Ovary (tissue), 7 donors: ENCODE measurements at regions not wholly inside any gene's neighbourhood (a gene's known extent, or its start where the extent isn't known, plus 50 kb on each side); places are given as distances from the start of the nearest gene placed in this dataset.

Experiments used
- DNase-seq, 5 donors: peaks; one replicate each; pipeline ENCODE4 v3.0.0-alpha.2; 2019 to 2020
- H3K27ac ChIP-seq, 2 donors: fragments of 200-600 bp; one replicate each; pipeline versions ENCODE4 v1.5.1 to v1.8.0; 2019 to 2022
- H3K27me3 ChIP-seq: fragments of 200-600 bp; one replicate; pipeline ENCODE4 v1.8.0; 2022
- H3K36me3 ChIP-seq: fragments of 200-600 bp; sonication (generic); one replicate; pipeline ENCODE4 v1.5.1; 2019
- H3K4me1 ChIP-seq: one replicate; pipeline ENCODE4 v1.8.1; 2013; ENCODE audit warnings: mild to moderate bottlenecking, moderate library complexity; ENCODE audit not compliant: insufficient read depth
- H3K4me3 ChIP-seq: fragments of 200-600 bp; sonication (generic); one replicate; pipeline ENCODE4 v1.5.1; 2017
- H3K9me3 ChIP-seq, 2 donors: fragments of 200-600 bp in 1 of 2; sonication (generic) in 1 of 2; one replicate each; pipeline versions ENCODE4 v1.5.1 to v1.8.1; 2013 to 2019; ENCODE audit warnings: mild to moderate bottlenecking in 1 of 2, moderate library complexity in 1 of 2
- CTCF ChIP-seq, 3 donors: fragments of 450-650 bp in 2 of 3; fragments of 200-600 bp in 1 of 3; IDR thresholded peaks; one replicate each; pipeline versions ENCODE4 v1.5.1 to v1.8.0; 2016 to 2022; ENCODE audit warnings: antibody characterized with exemption in 3 of 3, mild to moderate bottlenecking in 1 of 3
- EP300 ChIP-seq: sonication (generic); formaldehyde crosslinking; IDR thresholded peaks from one replicate; pipeline ENCODE4 v1.6.1; 2017; ENCODE audit warnings: antibody characterized with exemption
- POLR2A ChIP-seq: fragments of 450-650 bp; IDR thresholded peaks from one replicate; pipeline ENCODE4 v1.6.1; 2017; ENCODE audit warnings: antibody characterized with exemption, mild to moderate bottlenecking, moderate library complexity
- WGBS, 3 donors: extraction: QIAGEN DNeasy Blood & Tissue Kit in 1 of 3; methylation state at CpG; one replicate each; pipeline versions ENCODE4 v1.1.5 to v1.1.7; 2013 to 2017; 5-methylcytosine and 5-hydroxymethylcytosine counted together
- intact Hi-C, 4 donors: fragments of 100-400 bp; cut with DNase I; formaldehyde crosslinking; loops; one replicate each; pipeline versions ENCODE4 v1.11.0 to v1.15.1; 2022 to 2023
- donor health status: DM: no; HTN: no; CAD: no; lungs with moderate emphysema.
- donor health status: DM: no; HTN: no; CAD: no.
- donor health status: Bipolar disorder and iron deficiency.
- donor health status: DM: no; HTN: no; CAD: no.
- donor health status: DM: yes; HTN: yes; CAD: no.

GRCh38 chr4:26105337-26105736 lies 191.3 kb downstream of the SMIM20 start:
- Histone ChIP-seq H3K27ac (no peak overlapping the region), H3K4me1 (no peaks in the 10 kb centered on the region), H3K4me3 (no peak overlapping the region), H3K9me3 (no peaks in the 10 kb centered on the region), H3K36me3 (no peaks in the 10 kb centered on the region), H3K27me3 (no peaks in the 10 kb centered on the region)
- intact Hi-C loops, result no loop called here
- no peak for TF ChIP-seq POLR2A
- TF ChIP-seq EP300, result no peak
- no peak for TF ChIP-seq CTCF (IDR thresholded peaks at IDR 0.05)
- DNase-seq, result no peak
- WGBS, 3 donors, result 12 to 25% (median 23%) methylated on average over 2 of the region's 2 CpGs

- 88 to 92% (median 91%) methylated on average over 7 of the region's 7 CpGs for WGBS, 3 donors
- H3K9me3 ChIP-seq, result no peaks in the 10 kb centered on the region
- intact Hi-C loops, result no loop called here
- no peak overlapping the region for H3K27ac ChIP-seq
- H3K27me3 ChIP-seq, result no peaks in the 10 kb centered on the region
- no peak for TF ChIP-seq POLR2A
- no peak for TF ChIP-seq CTCF (IDR thresholded peaks at IDR 0.05)
- peak; percentile 24 for TF ChIP-seq EP300
- no peaks in the 10 kb centered on the region for H3K36me3 ChIP-seq
- DNase-seq, result no peak
- no peak overlapping the region for H3K4me3 ChIP-seq
- H3K4me1 ChIP-seq, result no peaks in the 10 kb centered on the region
Observed at GRCh38 chr4:26105815-26106699, 192.0 kb downstream of the SMIM20 start.

- TF ChIP-seq CTCF (IDR thresholded peaks at IDR 0.05) (no peak), POLR2A (no peak), EP300 (no peak)
- Histone ChIP-seq H3K27ac (no peak overlapping the region), H3K27me3 (no peaks in the 10 kb centered on the region), H3K4me1 (no peaks in the 10 kb centered on the region), H3K4me3 (no peak overlapping the region), H3K36me3 (no peaks in the 10 kb centered on the region), H3K9me3 (no peaks in the 10 kb centered on the region)
- intact Hi-C loops, result no loop called here
- no peak for DNase-seq
Observed at GRCh38 chr4:26106776-26107175, 192.8 kb downstream of the SMIM20 start.

GRCh38 chr4:26108054-26108453 lies 194.0 kb downstream of the SMIM20 start:
- no peak for TF ChIP-seq EP300
- TF ChIP-seq CTCF (IDR thresholded peaks at IDR 0.05), result no peak
- TF ChIP-seq POLR2A, result no peak
- H3K27me3 ChIP-seq, result no peaks in the 10 kb centered on the region
- H3K27ac ChIP-seq, result no peak overlapping the region
- H3K4me3 ChIP-seq, result no peak overlapping the region
- intact Hi-C loops, result no loop called here
- no peaks in the 10 kb centered on the region for H3K9me3 ChIP-seq
- WGBS, 3 donors, result 58 to 64% (median 59%) methylated on average over 2 of the region's 2 CpGs
- no peak for DNase-seq
- H3K4me1 ChIP-seq, result no peaks in the 10 kb centered on the region
- no peaks in the 10 kb centered on the region for H3K36me3 ChIP-seq
